ENCODE measurements at regions not wholly inside any gene's neighbourhood (a gene's known extent, or its start where the extent isn't known, plus 50 kb on each side); places are given as distances from the start of the nearest gene placed in this dataset.

DNA sequence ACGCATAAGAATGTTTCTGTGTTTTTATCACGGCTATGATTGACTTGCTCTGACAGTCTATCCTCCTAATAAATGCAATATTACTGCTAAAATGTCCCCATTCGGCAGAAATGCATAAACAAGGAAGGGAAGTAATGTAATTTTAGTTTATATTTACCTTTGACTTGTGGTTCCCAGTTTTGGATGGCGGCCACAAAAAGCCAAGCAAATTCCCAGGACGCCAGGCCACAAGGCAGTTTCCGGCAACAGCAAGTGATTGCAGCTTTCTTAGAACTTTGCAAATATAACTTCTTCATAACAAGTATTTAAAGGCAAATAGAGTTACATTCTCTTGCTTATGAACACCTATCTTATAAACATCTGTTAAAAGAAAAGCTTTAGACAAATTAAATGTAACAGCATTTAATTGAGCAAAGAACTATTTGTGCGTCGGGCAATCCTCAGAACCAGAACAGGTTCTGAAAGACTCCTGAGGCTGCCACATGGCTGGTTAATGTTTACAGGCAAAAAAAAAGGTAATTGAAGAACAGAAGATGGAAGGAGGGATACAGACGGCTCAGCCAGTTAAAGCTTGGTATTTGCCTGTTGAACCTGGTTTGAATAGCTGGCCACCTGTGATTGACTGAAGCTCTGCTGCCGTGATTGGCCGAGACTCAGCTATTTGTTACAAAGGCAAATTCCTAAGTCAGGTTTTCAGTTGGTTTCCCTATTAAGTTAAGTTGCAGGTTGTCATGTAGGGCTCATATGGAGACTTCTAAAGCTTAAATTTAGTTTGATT, 80.8 kb downstream of the C21orf91 start:
- ChIA-PET CTCF (interaction anchor here (0.5 to 0.6 kb wide), 2 partner anchors 8 to 186 kb away, joined by 3 to 5 read pairs; no protein-coding TSS in a partner anchor), POLR2A (no interaction called here)
- Histone ChIP-seq H3K36me3 (ENCODE audit: control insufficient read depth in 2 of 2, extremely low read depth in 1 of 2, insufficient read depth in 1 of 2, low read length in 1 of 2) (no peaks in the 10 kb centered on the region), H3K9me3 (no peaks in the 10 kb centered on the region), H3K4me3 (ENCODE audit: control insufficient read depth in 1 of 2, extremely low read depth in 1 of 2, low read length in 1 of 2) (no peak overlapping the region), H3K4me1 (ENCODE audit: control insufficient read depth in 1 of 2, extremely low read depth in 1 of 2, insufficient read depth in 2 of 2, low read length in 2 of 2) (no peaks in the 10 kb centered on the region), H3K27me3 (replicated peaks in 1 of 2; ENCODE audit: control insufficient read depth in 2 of 2, extremely low read depth in 1 of 2, insufficient read depth in 2 of 2, low read length in 1 of 2) (no peaks in the 10 kb centered on the region), H3K27ac (ENCODE audit: low read length) (no peak overlapping the region)
- ATAC-seq (replicated peaks in 1 of 4) (no peak), DNase-seq (no peak)
- Mint-ChIP-seq H3K4me1 (peaks cover 0 to 6% (median 4%) of the 10 kb centered on the region in 3 donors), H3K27me3 (peaks cover 0 to 1% of the 10 kb centered on the region in 2 donors), H3K4me3 (no peak overlapping the region), H3K36me3 (peaks cover 5% of the 10 kb centered on the region), H3K9me3 (peaks cover 0 to 7% (median 0%) of the 10 kb centered on the region in 3 donors), H3K27ac (no peak overlapping the region)
- 97% methylated on average over 4 of the region's 11 CpGs for WGBS (ENCODE audit: insufficient coverage)

- H3K9me3 Mint-ChIP-seq, result no peaks in the 10 kb centered on the region
- no peak overlapping the region for H3K4me3 Mint-ChIP-seq
- Histone ChIP-seq H3K27ac (ENCODE audit: low read length) (no peak overlapping the region), H3K4me1 (ENCODE audit: control insufficient read depth in 1 of 2, extremely low read depth in 1 of 2, insufficient read depth in 2 of 2, low read length in 2 of 2) (no peaks in the 10 kb centered on the region), H3K9me3 (no peaks in the 10 kb centered on the region), H3K36me3 (ENCODE audit: control insufficient read depth in 2 of 2, extremely low read depth in 1 of 2, insufficient read depth in 1 of 2, low read length in 1 of 2) (no peaks in the 10 kb centered on the region), H3K27me3 (replicated peaks in 1 of 2; ENCODE audit: control insufficient read depth in 2 of 2, extremely low read depth in 1 of 2, insufficient read depth in 2 of 2, low read length in 1 of 2) (no peaks in the 10 kb centered on the region), H3K4me3 (ENCODE audit: control insufficient read depth in 1 of 2, extremely low read depth in 1 of 2, low read length in 1 of 2) (no peak overlapping the region)
- DNase-seq, result no peak
- POLR2A ChIA-PET, result interaction anchor here in 1 of 2 donors (0.6 kb wide), 1 partner anchor 8 kb away, joined by 21 read pairs; no protein-coding TSS in a partner anchor
- peak overlapping the region in 1 of 2 donors; percentile 6 for H3K27ac Mint-ChIP-seq
- H3K36me3 Mint-ChIP-seq, result no peaks in the 10 kb centered on the region
- H3K4me1 Mint-ChIP-seq, result peaks cover 0 to 6% (median 5%) of the 10 kb centered on the region in 3 donors
- 90% methylated on average over 2 of the region's 5 CpGs for WGBS (ENCODE audit: insufficient coverage)
- CTCF ChIA-PET, result no interaction called here
- ATAC-seq (replicated peaks in 1 of 4), result no peak
- H3K27me3 Mint-ChIP-seq, result peaks cover 0 to 1% of the 10 kb centered on the region in 2 donors
Observed at GRCh38 chr21:17736072-17736471, 83.1 kb downstream of the C21orf91 start.

DNA sequence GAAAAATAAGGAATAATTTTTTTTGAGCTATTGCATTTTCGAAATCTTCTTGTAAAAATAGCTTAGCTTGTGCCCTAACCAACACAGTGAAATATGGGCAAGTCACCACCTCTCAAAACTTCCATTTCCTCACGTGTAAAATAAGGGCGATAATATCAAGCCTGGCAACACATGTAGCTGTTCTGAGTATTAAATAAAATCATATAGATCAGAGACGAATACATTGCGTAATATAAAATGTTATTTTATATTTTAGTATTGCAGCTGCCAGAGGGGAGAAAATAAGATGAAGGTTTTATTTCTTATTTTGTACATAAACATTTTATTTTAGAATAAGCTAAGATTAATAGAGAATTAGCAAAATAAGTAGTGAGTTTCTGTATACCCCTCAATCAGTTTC, 85.9 kb downstream of the C21orf91 start:
- H3K4me3 Mint-ChIP-seq, result no peak overlapping the region
- no peak overlapping the region for H3K4me3 ChIP-seq (ENCODE audit: control insufficient read depth in 1 of 2, extremely low read depth in 1 of 2, low read length in 1 of 2)
- peaks cover 0 to 1% of the 10 kb centered on the region in 2 donors for H3K27me3 Mint-ChIP-seq
- no peak overlapping the region for H3K27ac ChIP-seq (ENCODE audit: low read length)
- H3K36me3 Mint-ChIP-seq, result no peaks in the 10 kb centered on the region
- H3K27me3 ChIP-seq (replicated peaks in 1 of 2; ENCODE audit: control insufficient read depth in 2 of 2, extremely low read depth in 1 of 2, insufficient read depth in 2 of 2, low read length in 1 of 2), result no peaks in the 10 kb centered on the region
- peaks cover 0 to 8% (median 0%) of the 10 kb centered on the region in 3 donors for H3K4me1 Mint-ChIP-seq
- WGBS (ENCODE audit: insufficient coverage), result no CpG with 5 or more reads among the region's 5 CpGs
- H3K27ac Mint-ChIP-seq, result no peak overlapping the region
- CTCF ChIA-PET, result interaction anchor here in 1 of 2 donors (1.0 kb wide), 1 partner anchor 45 kb away, joined by 5 read pairs; no protein-coding TSS in a partner anchor
- no peaks in the 10 kb centered on the region for H3K36me3 ChIP-seq (ENCODE audit: control insufficient read depth in 2 of 2, extremely low read depth in 1 of 2, insufficient read depth in 1 of 2, low read length in 1 of 2)
- no peaks in the 10 kb centered on the region for H3K4me1 ChIP-seq (ENCODE audit: control insufficient read depth in 1 of 2, extremely low read depth in 1 of 2, insufficient read depth in 2 of 2, low read length in 2 of 2)
- DNase-seq, result no peak
- H3K9me3 ChIP-seq, result no peaks in the 10 kb centered on the region
- no peaks in the 10 kb centered on the region for H3K9me3 Mint-ChIP-seq
- no peak for ATAC-seq (replicated peaks in 1 of 4)
- POLR2A ChIA-PET, result no interaction called here

GRCh38 chr21:17732306-17732705, 86.8 kb downstream of the C21orf91 start:
- H3K27me3 Mint-ChIP-seq, result no peaks in the 10 kb centered on the region
- ChIA-PET POLR2A (no interaction called here), CTCF (no interaction called here)
- no peak overlapping the region for H3K4me3 ChIP-seq (ENCODE audit: control insufficient read depth in 1 of 2, extremely low read depth in 1 of 2, low read length in 1 of 2)
- no peak for DNase-seq
- H3K36me3 Mint-ChIP-seq, result no peaks in the 10 kb centered on the region
- ATAC-seq (replicated peaks in 1 of 4), result no peak
- no peaks in the 10 kb centered on the region for H3K9me3 Mint-ChIP-seq
- no peak overlapping the region for H3K27ac Mint-ChIP-seq
- no peak overlapping the region for H3K4me3 Mint-ChIP-seq
- WGBS (ENCODE audit: insufficient coverage), result no CpG with 5 or more reads among the region's 2 CpGs
- H3K36me3 ChIP-seq (ENCODE audit: control insufficient read depth in 2 of 2, extremely low read depth in 1 of 2, insufficient read depth in 1 of 2, low read length in 1 of 2), result no peaks in the 10 kb centered on the region
- H3K4me1 ChIP-seq (ENCODE audit: control insufficient read depth in 1 of 2, extremely low read depth in 1 of 2, insufficient read depth in 2 of 2, low read length in 2 of 2), result no peaks in the 10 kb centered on the region
- no peaks in the 10 kb centered on the region for H3K9me3 ChIP-seq
- H3K4me1 Mint-ChIP-seq, result peaks cover 0 to 8% (median 0%) of the 10 kb centered on the region in 3 donors
- H3K27ac ChIP-seq (ENCODE audit: low read length), result no peak overlapping the region
- H3K27me3 ChIP-seq (replicated peaks in 1 of 2; ENCODE audit: control insufficient read depth in 2 of 2, extremely low read depth in 1 of 2, insufficient read depth in 2 of 2, low read length in 1 of 2), result no peaks in the 10 kb centered on the region

DNA sequence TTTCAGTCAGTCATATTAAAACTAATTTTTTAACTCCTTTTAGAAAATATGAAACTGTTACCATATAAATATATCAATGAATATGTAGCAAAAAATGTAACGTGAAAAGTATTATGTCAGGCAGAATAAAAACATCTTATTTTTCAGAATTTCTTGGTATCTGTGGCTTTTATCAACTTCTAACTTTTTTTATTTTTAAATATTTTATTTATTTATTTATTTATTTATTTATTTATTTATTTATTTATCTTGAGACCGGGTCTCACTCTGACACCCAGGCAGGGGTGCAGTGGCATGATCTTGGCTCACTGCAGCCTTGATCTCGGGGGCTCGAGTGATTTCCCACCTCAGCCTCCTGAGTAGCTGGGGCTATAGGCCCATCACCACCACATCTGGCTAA, 87.6 kb downstream of the C21orf91 start:
- no peaks in the 10 kb centered on the region for H3K36me3 ChIP-seq (ENCODE audit: control insufficient read depth in 2 of 2, extremely low read depth in 1 of 2, insufficient read depth in 1 of 2, low read length in 1 of 2)
- Mint-ChIP-seq H3K36me3 (no peaks in the 10 kb centered on the region), H3K4me3 (no peak overlapping the region), H3K4me1 (peaks cover 0 to 8% (median 0%) of the 10 kb centered on the region in 3 donors), H3K27me3 (no peaks in the 10 kb centered on the region), H3K9me3 (no peaks in the 10 kb centered on the region), H3K27ac (no peak overlapping the region)
- no peak overlapping the region for H3K27ac ChIP-seq (ENCODE audit: low read length)
- no peak overlapping the region for H3K4me3 ChIP-seq (ENCODE audit: control insufficient read depth in 1 of 2, extremely low read depth in 1 of 2, low read length in 1 of 2)
- ATAC-seq (replicated peaks in 1 of 4) (no peak), DNase-seq (no peak)
- no peaks in the 10 kb centered on the region for H3K4me1 ChIP-seq (ENCODE audit: control insufficient read depth in 1 of 2, extremely low read depth in 1 of 2, insufficient read depth in 2 of 2, low read length in 2 of 2)
- CTCF ChIA-PET, result interaction anchor here in 1 of 2 donors (0.8 kb wide), 1 partner anchor 66 kb away, joined by 3 read pairs; no protein-coding TSS in a partner anchor
- no CpG with 5 or more reads among the region's 4 CpGs for WGBS (ENCODE audit: insufficient coverage)
- POLR2A ChIA-PET, result no interaction called here
- no peaks in the 10 kb centered on the region for H3K27me3 ChIP-seq (replicated peaks in 1 of 2; ENCODE audit: control insufficient read depth in 2 of 2, extremely low read depth in 1 of 2, insufficient read depth in 2 of 2, low read length in 1 of 2)
- H3K9me3 ChIP-seq, result no peaks in the 10 kb centered on the region

GRCh38 chr21:17730782-17731181, 88.4 kb downstream of the C21orf91 start:
- ATAC-seq (replicated peaks in 1 of 4), result peak in 1 of 4 experiments; percentile 42
- CTCF ChIA-PET, result interaction anchor here (0.5 to 1.1 kb wide), 7 partner anchors 8 to 195 kb away, joined by 3 to 5 read pairs (median 3); no protein-coding TSS in a partner anchor
- H3K4me3 ChIP-seq (ENCODE audit: control insufficient read depth in 1 of 2, extremely low read depth in 1 of 2, low read length in 1 of 2), result no peak overlapping the region
- Mint-ChIP-seq H3K9me3 (no peaks in the 10 kb centered on the region), H3K27ac (no peak overlapping the region), H3K4me1 (peaks cover 0 to 8% (median 0%) of the 10 kb centered on the region in 3 donors), H3K36me3 (no peaks in the 10 kb centered on the region), H3K27me3 (peaks cover 0 to under 1% of the 10 kb centered on the region in 2 donors), H3K4me3 (no peak overlapping the region)
- no peaks in the 10 kb centered on the region for H3K27me3 ChIP-seq (replicated peaks in 1 of 2; ENCODE audit: control insufficient read depth in 2 of 2, extremely low read depth in 1 of 2, insufficient read depth in 2 of 2, low read length in 1 of 2)
- H3K27ac ChIP-seq (ENCODE audit: low read length), result no peak overlapping the region
- DNase-seq, result peak in 1 of 35 experiments; percentile 5
- no peaks in the 10 kb centered on the region for H3K36me3 ChIP-seq (ENCODE audit: control insufficient read depth in 2 of 2, extremely low read depth in 1 of 2, insufficient read depth in 1 of 2, low read length in 1 of 2)
- H3K9me3 ChIP-seq, result no peaks in the 10 kb centered on the region
- POLR2A ChIA-PET, result interaction anchor here in 1 of 2 donors (0.6 kb wide), 1 partner anchor 66 kb away, joined by 3 read pairs; no protein-coding TSS in a partner anchor
- 100% methylated on average over 1 of the region's 1 CpG for WGBS (ENCODE audit: insufficient coverage)
- H3K4me1 ChIP-seq (ENCODE audit: control insufficient read depth in 1 of 2, extremely low read depth in 1 of 2, insufficient read depth in 2 of 2, low read length in 2 of 2), result no peaks in the 10 kb centered on the region

Data from T-cell (primary cell).